HL-60/S4 (cell line): ENCODE measurements at regions not wholly inside any gene's neighbourhood (a gene's known extent, or its start where the extent isn't known, plus 50 kb on each side); places are given as distances from the start of the nearest gene placed in this dataset.
"Not testable (repeated sequence)": the region's sequence is repeated elsewhere in the genome, so short reads cannot be mapped to it uniquely, and the experiment has no call there.

Experiments
- in situ Hi-C: fragments of 300-500 bp; cut with MboI; formaldehyde crosslinking; loops from 2 replicates; pipeline ENCODE4 v1.14.3; 2022; ENCODE audit warnings: low sequenced_read_pairs

DNA sequence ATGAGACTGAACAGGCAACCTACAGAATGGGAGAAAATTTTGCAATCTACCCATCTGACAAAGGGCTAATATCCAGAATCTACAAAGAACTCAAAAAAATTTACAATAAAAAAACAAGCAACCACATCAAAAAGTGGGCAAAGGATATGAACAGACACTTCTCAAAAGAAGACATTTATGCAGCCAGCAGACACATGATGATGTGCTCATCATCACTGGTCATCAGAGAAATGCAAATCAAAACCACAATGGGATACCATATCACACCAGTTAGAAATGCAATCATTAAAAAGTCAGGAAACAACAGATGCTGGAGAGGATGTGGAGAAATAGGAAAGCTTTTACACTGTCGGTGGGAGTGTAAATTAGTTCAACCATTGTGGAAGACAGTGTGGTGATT, 51.7 kb upstream of the PAXBP1 start:
- in situ Hi-C loops = not testable (repeated sequence)

DNA sequence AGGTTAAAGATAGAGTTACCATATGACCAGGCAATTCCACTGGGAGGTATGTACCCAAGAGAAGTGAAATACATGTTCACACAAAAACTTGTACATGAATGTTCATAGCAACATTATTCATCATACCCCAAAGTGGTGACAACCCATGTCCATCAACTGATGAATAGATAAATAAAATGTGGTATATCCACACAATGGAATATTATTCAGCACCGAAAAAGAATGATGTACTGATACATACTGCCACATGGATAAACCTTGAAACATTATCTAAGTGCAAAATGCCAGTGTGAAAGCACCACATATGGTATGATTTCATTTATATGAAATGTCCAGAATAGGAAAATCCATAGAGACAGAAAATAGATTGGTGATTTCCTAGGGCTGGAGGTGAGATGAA, 53.4 kb upstream of the PAXBP1 start:
- in situ Hi-C loops = no loop called here

DNA sequence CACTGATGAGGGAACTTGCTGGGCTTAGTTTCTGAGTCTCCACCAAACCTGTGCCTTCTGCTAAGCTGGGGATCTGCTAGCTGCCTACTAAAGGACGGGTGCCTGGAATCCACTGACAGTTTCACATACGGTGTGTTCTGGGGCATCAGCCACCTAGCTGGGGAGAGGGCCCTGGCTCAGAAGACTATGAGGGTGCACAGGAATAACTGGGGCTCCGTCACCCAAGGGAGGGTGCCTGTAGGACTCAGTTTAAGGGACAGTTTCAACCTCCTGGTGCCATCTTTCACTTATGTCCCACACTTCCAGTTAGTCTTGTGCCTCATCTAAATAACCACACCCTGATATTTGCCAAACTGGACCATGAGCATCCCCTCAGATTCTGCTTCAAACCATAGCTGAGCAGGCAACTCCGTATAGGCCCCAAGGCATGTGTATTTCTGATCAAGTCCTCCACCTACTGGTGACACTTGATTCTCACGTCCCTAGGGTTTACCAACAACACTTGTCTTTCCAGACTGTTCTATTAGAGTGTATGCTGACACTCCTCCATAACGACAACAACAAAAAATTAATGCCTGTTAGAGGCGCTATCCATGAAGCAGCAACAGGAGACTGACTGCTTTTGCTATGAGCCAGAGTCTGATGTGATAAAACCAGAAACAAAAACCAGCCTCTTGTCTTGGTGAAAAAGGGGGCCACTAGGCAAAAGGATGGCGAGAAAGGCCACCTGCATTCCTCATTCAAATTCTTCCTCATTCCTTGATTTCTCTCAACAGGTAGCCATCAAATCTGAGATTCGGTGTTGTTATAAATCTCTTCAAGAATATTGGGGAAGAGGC, 55.0 kb upstream of the PAXBP1 start:
- in situ Hi-C loops = no loop called here

DNA sequence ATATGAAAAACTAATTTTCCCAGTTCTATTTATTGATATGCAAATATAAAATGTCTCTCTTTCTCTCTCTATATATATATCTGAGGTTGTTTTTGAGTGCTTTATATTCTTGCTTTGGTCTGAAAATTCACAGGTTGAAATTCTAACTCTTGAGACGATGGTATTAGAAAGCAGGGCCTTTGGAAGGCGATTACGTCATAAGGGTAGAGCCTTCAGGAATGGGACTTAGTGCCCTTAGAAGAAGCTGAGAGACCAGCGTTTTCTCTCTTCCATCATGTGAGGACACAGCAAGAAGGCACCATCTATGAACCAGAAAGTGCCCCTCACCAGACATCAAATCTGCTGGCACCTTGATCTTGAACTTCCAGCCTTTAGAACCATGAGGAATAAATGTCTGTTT, 57.4 kb upstream of the PAXBP1 start:
- in situ Hi-C loops = no loop called here

DNA sequence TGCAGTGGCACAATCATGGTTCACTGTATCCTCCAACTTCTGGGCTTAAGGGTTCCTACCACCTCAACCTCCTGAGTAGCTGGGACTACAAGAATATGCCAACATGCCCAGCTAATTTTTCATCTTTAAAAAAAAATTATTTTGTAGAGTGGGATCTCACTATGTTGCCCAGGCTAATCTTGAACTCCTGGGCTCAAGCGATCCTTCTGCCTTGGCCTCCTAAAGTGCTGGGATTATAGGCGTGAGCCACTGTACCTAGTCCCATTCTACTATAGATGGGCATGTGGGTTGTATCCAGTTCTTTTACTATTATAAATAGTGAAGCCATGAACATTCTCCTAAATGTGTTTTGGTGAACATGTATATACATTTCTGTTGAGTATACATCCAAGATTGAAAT, 57.9 kb upstream of the PAXBP1 start:
- in situ Hi-C loops = no loop called here

DNA sequence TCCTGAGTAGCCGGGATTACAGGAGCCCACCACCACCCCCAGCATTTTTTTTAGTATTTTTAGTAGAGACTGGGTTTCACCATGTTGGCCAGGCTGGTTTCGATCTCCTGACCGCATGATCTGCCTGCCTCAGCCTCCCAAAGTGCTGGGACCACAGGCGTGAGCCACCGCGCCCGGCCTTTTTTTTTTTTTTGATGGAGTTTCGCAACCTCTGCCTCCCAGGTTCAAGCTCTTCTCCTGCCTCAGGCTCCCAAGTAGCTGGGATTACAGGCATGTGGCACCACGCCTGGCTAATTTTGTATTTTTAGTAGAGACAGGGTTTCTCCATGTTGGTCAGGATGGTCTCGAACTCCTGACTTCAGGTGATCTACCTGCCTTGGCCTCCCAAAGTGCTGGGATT, 60.2 kb upstream of the PAXBP1 start:
- in situ Hi-C loops = loop anchor here (10.0 kb wide), 1 partner anchor 363 kb away; no protein-coding TSS in a partner anchor

DNA sequence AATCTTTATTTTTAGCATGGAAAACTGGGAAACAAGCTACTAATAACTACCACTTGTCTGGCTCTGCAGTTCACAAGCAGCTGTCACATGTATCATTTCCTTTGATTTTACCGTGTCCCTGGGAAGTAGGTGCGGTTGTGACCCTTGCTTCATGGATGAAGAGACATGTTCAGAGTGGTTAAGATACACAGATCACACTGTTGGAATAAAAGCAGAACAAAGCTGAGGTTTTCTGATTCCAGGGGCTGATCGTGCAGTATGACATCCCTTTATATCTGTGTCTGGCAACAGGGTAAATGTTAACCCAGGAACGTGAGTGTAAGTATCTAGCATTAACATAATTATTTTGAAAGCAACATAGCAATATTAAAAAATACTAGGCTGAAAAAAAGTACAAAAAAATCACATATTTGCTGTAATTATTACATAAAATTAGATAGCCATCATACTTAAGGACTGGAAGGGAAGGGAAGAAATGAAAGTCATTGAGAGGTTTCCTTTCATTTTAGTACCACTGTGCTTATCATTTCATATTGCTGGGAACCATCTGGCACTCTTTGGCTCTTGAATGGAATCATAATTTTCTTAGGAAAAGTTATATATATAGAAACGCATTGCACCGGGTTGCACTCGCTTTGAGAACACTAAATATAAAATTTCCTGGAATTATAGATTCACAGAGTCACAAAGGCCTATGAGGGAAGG, 62.8 kb upstream of the PAXBP1 start:
- in situ Hi-C loops = loop anchor here (10.0 kb wide), 1 partner anchor 360 kb away; no protein-coding TSS in a partner anchor

DNA sequence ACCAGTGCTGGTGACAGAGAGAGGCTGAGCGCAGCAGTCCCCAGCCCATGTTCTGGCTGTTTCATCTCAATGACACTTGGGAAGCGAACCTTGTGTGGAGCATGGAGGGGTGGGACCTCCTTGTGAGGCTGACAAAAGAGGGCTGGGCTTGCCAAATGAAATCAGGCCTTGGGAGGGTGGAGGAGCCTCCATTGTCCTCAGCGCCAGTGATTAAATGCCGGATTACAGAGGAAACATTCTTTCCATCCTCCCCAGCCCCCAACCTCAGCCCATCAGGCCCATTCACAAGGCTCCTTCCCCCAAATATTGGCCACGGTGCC, 63.3 kb upstream of the PAXBP1 start:
- in situ Hi-C loops = loop anchor here (10.0 kb wide), 1 partner anchor 360 kb away; no protein-coding TSS in a partner anchor

DNA sequence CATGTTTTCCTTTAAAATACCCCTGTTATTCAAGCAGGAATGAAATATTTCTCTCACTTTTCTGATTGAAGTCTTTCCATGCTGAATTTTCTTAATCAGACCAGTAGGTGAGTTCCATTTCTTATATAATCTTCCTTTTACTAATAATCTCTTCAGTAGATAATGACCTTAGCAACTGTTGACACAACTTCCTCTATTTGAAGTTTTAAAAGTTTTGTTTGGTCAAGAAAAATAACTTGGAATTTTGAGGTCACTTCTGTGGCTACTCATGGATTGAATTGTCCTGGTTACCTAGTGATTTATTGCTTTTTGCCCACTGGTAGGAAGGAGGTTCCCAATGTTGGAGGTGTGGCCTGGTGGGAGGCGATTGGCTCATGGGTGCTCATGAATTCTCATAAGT, 70.6 kb upstream of the PAXBP1 start:
- in situ Hi-C loops = no loop called here

DNA sequence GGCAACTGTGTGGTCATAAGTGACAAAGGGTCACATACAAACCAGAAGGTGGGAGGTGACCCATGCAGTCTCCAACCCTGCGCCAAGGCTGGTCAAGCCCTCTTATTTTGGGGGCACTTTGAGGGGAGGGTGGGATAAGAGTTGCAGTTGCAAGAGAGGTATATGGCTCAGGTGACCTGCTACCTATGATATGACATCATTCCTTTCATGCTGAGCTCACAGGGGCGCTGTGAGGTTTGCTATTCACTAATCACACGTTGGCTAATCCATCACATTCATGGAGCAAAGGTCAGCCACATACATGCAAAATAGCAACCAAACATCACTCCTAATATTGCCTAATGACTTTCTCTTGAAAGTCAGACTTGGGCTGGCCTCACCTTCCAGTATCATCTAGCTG, 72.0 kb upstream of the PAXBP1 start:
- in situ Hi-C loops = no loop called here

DNA sequence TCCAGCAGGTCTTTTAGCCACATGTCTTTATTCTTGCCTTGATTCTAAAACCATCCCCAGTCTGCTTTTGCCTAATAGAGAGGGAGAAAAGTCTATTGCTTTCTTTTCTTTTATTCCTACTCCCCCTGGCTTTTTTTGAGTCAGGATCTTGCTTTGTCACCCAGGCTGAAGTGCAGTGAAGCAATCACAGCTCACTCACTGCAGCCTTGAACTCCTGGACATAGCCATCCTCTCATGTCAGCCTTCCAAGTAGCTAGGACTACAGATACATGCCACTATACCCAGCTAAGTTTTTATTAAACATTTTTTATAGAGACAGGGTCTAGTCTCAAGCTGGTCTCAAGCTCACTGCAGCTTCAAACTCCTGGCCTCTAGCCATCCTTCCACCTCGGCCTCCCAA, 72.5 kb upstream of the PAXBP1 start:
- in situ Hi-C loops = no loop called here

DNA sequence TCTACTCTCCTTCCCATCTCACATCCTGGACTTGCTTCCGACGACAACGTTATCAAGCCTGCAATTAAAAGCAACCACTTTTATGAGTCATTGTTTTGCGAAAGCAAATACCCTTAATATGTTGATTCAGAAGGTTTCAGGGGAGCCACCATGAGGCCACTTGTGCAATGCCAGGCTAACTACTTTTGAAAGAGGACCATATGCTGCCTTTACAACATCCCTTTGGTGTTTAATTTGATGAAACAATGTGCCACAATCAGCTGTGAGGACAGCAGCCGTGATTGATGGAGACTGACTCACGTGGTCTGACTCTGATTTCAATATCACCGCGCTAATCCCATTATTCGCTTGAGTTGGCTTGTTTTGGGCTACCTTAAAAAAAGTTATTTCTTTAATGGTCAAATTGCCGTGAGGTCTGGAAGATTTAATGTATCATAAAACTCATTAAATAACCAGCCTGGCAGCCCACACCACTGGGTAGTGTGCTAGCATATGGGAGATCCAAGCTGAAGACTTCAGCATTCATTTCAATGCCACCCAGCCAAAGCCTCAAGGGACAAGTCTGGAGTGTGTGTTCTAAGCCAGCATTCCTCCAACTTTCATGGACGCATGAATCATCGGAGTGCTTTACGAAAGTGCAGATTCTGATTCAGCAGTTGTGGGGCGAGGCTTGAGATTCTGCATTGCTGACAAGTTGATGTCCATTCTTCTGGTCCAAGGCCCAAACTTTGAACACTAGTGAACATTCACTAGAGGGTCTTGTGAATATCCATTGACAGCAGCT, 73.3 kb upstream of the PAXBP1 start:
- in situ Hi-C loops = no loop called here

DNA sequence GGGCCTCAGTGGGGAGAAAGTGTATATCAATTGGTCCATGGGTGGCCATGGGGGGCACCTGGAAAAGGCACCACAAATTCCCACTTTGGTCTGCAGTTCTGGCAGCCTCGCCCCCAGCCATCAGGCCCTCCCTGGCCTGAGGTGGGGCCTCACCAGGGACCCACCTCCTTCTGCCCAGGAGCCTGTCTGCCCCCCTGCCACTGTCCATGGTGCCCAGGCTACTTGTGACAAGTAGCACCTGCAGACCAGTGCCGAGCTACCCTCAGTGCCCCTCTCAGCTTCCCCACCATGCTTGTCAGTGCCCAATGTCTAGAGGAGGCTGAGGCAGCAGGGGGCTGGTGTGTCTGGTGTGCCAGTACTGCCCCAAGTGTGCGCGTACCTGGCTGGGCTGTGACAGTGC, 87.1 kb upstream of the PAXBP1 start:
- in situ Hi-C loops = no loop called here

DNA sequence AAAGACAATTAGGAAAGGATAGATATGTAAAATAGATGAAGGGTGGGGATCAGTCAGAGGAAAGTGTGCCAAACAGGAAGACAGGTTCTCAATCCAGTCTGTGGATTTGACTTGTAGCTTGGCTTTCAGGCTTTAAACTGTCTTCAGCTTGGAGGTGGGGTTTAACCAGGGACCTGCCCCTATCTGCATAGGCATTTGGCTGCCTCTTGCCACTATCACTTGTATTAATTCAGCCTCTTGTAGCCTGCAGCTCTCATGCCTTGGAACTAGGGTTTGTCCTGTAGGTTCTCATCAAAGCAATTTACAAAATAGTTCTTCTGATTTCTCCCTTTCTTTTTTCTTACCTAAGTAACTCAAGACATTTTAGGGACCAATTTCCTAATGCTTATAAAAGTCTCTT, 88.8 kb upstream of the PAXBP1 start:
- in situ Hi-C loops = no loop called here

DNA sequence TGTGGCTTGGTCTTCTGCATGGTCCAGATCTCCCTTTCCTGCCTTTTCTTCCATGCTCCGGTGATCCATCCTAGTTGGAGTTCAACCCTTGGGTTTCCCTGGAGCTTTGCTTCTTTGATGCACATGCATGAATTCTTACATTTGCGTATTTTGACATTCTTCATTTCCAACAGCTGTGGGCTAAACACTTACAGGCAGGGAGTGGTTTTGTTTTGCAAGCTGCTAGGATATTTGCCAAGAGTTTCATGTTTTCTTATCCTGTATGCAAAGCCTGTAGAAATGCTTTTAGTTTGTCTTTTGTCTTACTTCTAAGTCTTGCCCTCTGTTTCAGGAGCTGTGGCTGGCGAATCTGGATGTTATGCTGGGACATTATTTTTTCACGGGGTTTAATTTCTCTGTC, 90.3 kb upstream of the PAXBP1 start:
- in situ Hi-C loops = no loop called here

DNA sequence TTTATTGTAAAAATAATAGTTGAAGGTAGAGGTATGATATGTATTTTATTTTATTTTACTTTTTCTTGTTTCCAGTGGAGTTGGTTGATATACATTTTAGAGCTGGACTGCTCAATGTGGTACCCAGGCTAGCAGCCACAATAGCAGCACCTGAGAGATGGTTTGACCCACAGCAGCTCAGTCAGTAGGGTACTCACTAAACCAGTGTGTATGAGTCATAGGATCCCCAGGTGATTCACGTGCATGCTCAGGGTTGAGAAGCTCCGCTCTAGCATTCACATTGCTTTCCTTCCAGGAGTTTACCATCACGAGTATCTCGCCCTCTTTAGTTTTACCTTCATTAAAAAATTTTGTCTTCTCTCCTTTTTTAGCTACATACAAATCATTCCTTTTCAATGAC, 96.0 kb upstream of the PAXBP1 start:
- in situ Hi-C loops = no loop called here

DNA sequence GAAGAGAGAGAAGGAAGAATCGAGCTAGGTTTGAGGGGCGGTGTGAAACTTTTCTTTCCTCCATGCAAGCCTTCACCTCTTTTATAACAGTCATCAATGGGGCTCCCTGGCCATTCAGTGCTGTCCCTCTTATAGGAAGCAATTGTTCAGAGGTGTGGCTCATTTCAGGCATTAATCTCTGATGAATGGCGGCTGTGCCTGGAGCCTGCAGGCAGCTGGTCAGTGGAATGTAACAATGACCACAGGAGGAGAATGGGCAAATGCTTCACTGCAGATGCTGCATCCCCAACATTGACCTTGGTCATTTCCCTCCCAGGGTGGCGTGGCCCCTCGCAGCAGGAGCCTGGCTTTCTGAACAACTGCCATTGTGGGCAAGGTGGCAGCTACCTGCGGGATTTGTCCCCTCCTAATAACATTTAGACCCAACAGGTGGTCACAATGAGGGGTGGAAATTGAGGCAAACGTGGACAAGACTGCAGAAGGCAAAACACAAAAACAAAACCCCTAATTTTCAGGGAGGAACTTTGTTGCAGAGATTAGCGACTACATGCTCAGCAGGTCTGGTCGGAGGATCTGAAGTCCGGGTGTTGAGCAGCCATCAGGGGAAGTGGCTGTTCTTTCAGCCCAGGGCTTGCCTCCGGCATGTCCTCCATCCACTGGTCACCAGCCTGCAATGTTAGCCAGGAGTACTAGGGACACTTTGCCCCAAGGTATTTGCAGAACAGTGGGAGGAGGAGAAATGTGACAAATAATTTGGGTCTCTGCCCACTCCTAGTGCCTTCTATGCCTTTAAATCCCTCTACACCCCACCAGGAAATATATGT, 97.3 kb upstream of the PAXBP1 start:
- in situ Hi-C loops = no loop called here

DNA sequence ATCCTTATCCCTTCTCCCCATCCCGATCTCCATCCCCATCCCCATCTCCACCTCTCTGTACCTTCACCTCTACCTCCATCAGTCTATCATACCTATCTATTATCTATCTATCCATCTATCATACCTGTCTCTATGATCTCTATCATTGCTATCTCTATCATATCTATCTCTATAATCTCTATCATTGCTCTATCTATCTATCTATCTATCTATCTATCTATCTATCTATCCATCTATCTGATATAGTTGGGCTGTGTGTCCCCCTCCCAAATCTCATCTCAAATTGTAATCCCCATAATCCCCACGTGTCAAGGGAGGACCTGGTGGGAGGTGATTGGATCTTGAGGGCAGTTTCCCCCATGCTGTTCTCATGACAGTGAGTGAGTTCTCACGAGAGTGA, 97.9 kb upstream of the PAXBP1 start:
- in situ Hi-C loops = no loop called here

DNA sequence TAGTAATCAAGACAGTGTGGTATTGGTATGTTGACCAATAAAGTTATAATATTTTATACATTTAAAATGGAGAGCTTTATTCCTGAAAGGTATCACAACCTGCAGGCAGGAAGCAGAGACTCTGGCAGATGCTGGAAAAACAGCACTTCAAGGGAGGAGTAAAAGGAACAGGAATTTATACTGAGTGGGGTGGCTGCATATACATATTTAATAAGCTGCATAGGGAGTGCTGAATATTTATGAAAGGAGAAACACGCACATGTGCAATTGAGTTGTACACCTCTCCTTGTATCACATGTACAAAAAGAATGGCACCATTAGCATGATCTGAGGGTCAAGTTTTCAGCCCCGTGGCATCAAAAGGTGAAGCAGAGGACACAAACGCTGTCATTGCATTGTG, 104.9 kb upstream of the PAXBP1 start:
- in situ Hi-C loops = no loop called here

DNA sequence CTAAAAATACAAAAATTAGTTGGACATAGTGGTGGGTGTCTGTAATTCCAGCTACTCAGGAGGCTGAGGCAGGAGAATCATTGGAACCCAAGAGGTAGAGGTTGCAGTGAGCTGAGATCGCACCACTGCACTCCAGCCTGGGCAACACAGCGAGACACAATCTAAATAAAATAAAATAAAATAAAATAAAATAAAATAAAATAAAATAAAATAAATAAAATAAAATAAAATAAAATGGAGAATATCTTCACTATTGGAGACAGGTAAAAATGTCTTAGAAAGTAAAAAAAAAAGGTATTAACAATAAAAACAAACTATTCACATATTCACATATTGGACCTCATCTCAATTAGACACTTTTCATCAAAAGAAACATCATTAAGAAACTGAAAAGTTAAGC, 106.3 kb upstream of the PAXBP1 start:
- in situ Hi-C loops = not testable (repeated sequence)

DNA sequence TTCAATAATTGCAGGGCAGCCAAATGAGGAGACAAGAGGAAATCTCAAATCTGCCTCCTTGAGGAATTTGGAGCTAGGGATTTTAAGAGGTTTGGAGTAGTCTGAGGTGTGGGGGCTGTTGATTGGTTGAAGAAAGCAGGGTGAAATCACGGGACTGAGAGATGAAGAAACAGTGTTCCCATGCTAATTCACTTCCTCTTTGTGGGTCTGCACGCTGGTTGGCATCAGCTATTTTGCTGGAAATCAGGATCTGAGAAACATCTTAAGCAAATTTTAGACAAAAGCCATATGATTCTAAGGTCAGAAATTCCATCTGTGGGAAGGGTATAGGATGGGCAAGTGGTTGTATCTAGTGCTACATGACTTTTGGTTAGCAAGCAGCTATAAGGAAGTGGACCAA, 107.1 kb upstream of the PAXBP1 start:
- in situ Hi-C loops = no loop called here
